ENCODE measurements at regions not wholly inside any gene's neighbourhood (a gene's known extent, or its start where the extent isn't known, plus 50 kb on each side); places are given as distances from the start of the nearest gene placed in this dataset.

GRCh38 chr9:1115370-1115769 is 65.2 kb downstream of the DMRT2 start:
- no peak overlapping the region for H3K4me3 ChIP-seq (ENCODE audit: low read depth, low read length)
- TF ChIP-seq CTCF (IDR thresholded peaks at IDR 0.05; ENCODE audit: insufficient read depth, low read length, severe bottlenecking) = no peak
- FAIRE-seq (no peak), DNase-seq (ENCODE audit: low read depth) (no peak)
- H3K36me3 ChIP-seq (ENCODE audit: control insufficient read depth, insufficient read depth, low read length) = no peaks in the 10 kb centered on the region
- no peaks in the 10 kb centered on the region for H3K27me3 ChIP-seq (ENCODE audit: control insufficient read depth, insufficient read depth, low read length)

GRCh38 chr9:1117439-1117838 is 67.3 kb downstream of the DMRT2 start:
- H3K27me3 ChIP-seq (ENCODE audit: control insufficient read depth, insufficient read depth, low read length) = no peaks in the 10 kb centered on the region
- DNase-seq (ENCODE audit: low read depth) (no peak), FAIRE-seq (no peak)
- TF ChIP-seq CTCF (IDR thresholded peaks at IDR 0.05; ENCODE audit: insufficient read depth, low read length, severe bottlenecking) = no peak
- no peaks in the 10 kb centered on the region for H3K36me3 ChIP-seq (ENCODE audit: control insufficient read depth, insufficient read depth, low read length)
- no peak overlapping the region for H3K4me3 ChIP-seq (ENCODE audit: low read depth, low read length)

GRCh38 chr9:1120500-1121165 is 70.5 kb downstream of the DMRT2 start:
- Histone ChIP-seq H3K36me3 (ENCODE audit: control insufficient read depth, insufficient read depth, low read length) (no peaks in the 10 kb centered on the region), H3K4me3 (ENCODE audit: low read depth, low read length) (no peak overlapping the region), H3K27me3 (ENCODE audit: control insufficient read depth, insufficient read depth, low read length) (no peaks in the 10 kb centered on the region)
- DNase-seq (ENCODE audit: low read depth) = peak; percentile 48
- FAIRE-seq = peak; percentile 18
- no peak for TF ChIP-seq CTCF (IDR thresholded peaks at IDR 0.05; ENCODE audit: insufficient read depth, low read length, severe bottlenecking)

- peak; percentile 91 for DNase-seq (ENCODE audit: low read depth)
- no peaks in the 10 kb centered on the region for H3K36me3 ChIP-seq (ENCODE audit: control insufficient read depth, insufficient read depth, low read length)
- no peaks in the 10 kb centered on the region for H3K27me3 ChIP-seq (ENCODE audit: control insufficient read depth, insufficient read depth, low read length)
- no peak for TF ChIP-seq CTCF (IDR thresholded peaks at IDR 0.05; ENCODE audit: insufficient read depth, low read length, severe bottlenecking)
- no peak for FAIRE-seq
- H3K4me3 ChIP-seq (ENCODE audit: low read depth, low read length) = no peak overlapping the region
These were observed 75.6 kb downstream of the DMRT2 start for GRCh38 chr9:1125741-1126140.

- no peak for FAIRE-seq
- TF ChIP-seq CTCF (IDR thresholded peaks at IDR 0.05; ENCODE audit: insufficient read depth, low read length, severe bottlenecking) = no peak
These were observed 77.9 kb downstream of the DMRT2 start for GRCh38 chr9:1128046-1128445.

GRCh38 chr9:1129382-1129781 is 79.2 kb downstream of the DMRT2 start:
- Histone ChIP-seq H3K36me3 (ENCODE audit: control insufficient read depth, insufficient read depth, low read length) (no peaks in the 10 kb centered on the region), H3K4me3 (ENCODE audit: low read depth, low read length) (no peak overlapping the region), H3K27me3 (ENCODE audit: control insufficient read depth, insufficient read depth, low read length) (no peaks in the 10 kb centered on the region)
- FAIRE-seq = no peak
- TF ChIP-seq CTCF (IDR thresholded peaks at IDR 0.05; ENCODE audit: insufficient read depth, low read length, severe bottlenecking) = no peak
- DNase-seq (ENCODE audit: low read depth) = no peak

More at GRCh38 chr9:1128046-1128445, 77.9 kb downstream of the DMRT2 start:
- Histone ChIP-seq H3K36me3 (ENCODE audit: control insufficient read depth, insufficient read depth, low read length) (no peaks in the 10 kb centered on the region), H3K4me3 (ENCODE audit: low read depth, low read length) (no peak overlapping the region), H3K27me3 (ENCODE audit: control insufficient read depth, insufficient read depth, low read length) (no peaks in the 10 kb centered on the region)
- no peak for DNase-seq (ENCODE audit: low read depth)
